CD4-positive, CD25-positive, alpha-beta regulatory T cell (primary cell): ENCODE measurements at regions not wholly inside any gene's neighbourhood (a gene's known extent, or its start where the extent isn't known, plus 50 kb on each side); places are given as distances from the start of the nearest gene placed in this dataset.

Experiments
- ATAC-seq, 2 donors: fragments of 150-1000 bp; cut with Tn5 transposase; one replicate each; pipeline ENCODE4 v1.10.0; 2021; ENCODE audit warnings: low read depth in 2 of 2, moderate number of reproducible peaks in 2 of 2, moderate library complexity in 1 of 2
- DNase-seq, 3 donors: peaks; one replicate each; pipeline versions ENCODE4 v3.0.0 to v3.0.0-alpha.2; 2012 to 2022; ENCODE audit warnings: mixed read lengths in 1 of 3
- H3K27ac ChIP-seq: one replicate; pipeline ENCODE4 v1.7.0; 2013; ENCODE audit warnings: mild to moderate bottlenecking, low read length; ENCODE audit not compliant: insufficient read depth, poor library complexity, severe bottlenecking
- H3K27me3 ChIP-seq: one replicate; pipeline ENCODE4 v1.7.0; 2013; ENCODE audit warnings: low read length; ENCODE audit not compliant: control insufficient read depth, insufficient read depth
- H3K36me3 ChIP-seq: one replicate; pipeline ENCODE4 v1.7.0; 2013; ENCODE audit warnings: mild to moderate bottlenecking, low read length, moderate library complexity; ENCODE audit not compliant: control insufficient read depth, insufficient read depth
- H3K4me1 ChIP-seq: 2 replicates; pipeline ENCODE4 v1.7.0; 2013; ENCODE audit warnings: mild to moderate bottlenecking, low read length; ENCODE audit not compliant: insufficient read depth, control insufficient read depth, poor library complexity, severe bottlenecking
- H3K4me3 ChIP-seq: one replicate; pipeline ENCODE4 v1.7.0; 2013; ENCODE audit warnings: low read depth, mild to moderate bottlenecking, low read length, moderate library complexity
- H3K9me3 ChIP-seq, 2 experiments: 1 replicate in 1 of 2; 2 replicates in 1 of 2; pipeline ENCODE4 v1.7.0; 2013; ENCODE audit warnings: low read length in 2 of 2, mild to moderate bottlenecking in 1 of 2, moderate library complexity in 1 of 2; ENCODE audit not compliant: control insufficient read depth in 2 of 2
- H3K27ac Mint-ChIP-seq, 3 donors: one replicate each; pipeline ENCODE4 v1.8.0; 2020 to 2022; ENCODE audit warnings: mild to moderate bottlenecking in 3 of 3, mixed read lengths in 3 of 3, moderate library complexity in 2 of 3
- H3K27me3 Mint-ChIP-seq: one replicate; pipeline ENCODE4 v1.8.0; 2022; ENCODE audit warnings: mild to moderate bottlenecking, mixed read lengths
- H3K36me3 Mint-ChIP-seq: one replicate; pipeline ENCODE4 v1.8.0; 2020; ENCODE audit warnings: mixed read lengths
- H3K4me1 Mint-ChIP-seq, 4 donors: one replicate each; pipeline ENCODE4 v1.8.0; 2020 to 2022; ENCODE audit warnings: mixed read lengths in 4 of 4, mild to moderate bottlenecking in 1 of 4
- H3K4me3 Mint-ChIP-seq, 4 donors: one replicate each; pipeline ENCODE4 v1.8.0; 2020 to 2022; ENCODE audit warnings: mild to moderate bottlenecking in 4 of 4, mixed read lengths in 4 of 4, moderate library complexity in 3 of 4
- H3K9me3 Mint-ChIP-seq, 7 donors: one replicate each; pipeline ENCODE4 v1.8.0; 2020 to 2022; ENCODE audit warnings: mixed read lengths in 7 of 7, mild to moderate bottlenecking in 3 of 7, moderate library complexity in 2 of 7

- H3K27me3 ChIP-seq, result no peaks in the 10 kb centered on the region
- H3K36me3 ChIP-seq, result no peaks in the 10 kb centered on the region
- H3K9me3 ChIP-seq, result peaks cover 12% of the 10 kb centered on the region in 2 experiments
- no peak overlapping the region for H3K4me3 ChIP-seq
- H3K36me3 Mint-ChIP-seq, result peaks cover 3% of the 10 kb centered on the region
- no peak for DNase-seq
- peaks cover 11% of the 10 kb centered on the region for H3K27me3 Mint-ChIP-seq
- H3K4me1 ChIP-seq, result no peaks in the 10 kb centered on the region
- peaks cover 5 to 24% (median 12%) of the 10 kb centered on the region in 7 donors for H3K9me3 Mint-ChIP-seq
- no peak overlapping the region for H3K4me3 Mint-ChIP-seq
- no peak for ATAC-seq
- no peaks in the 10 kb centered on the region for H3K4me1 Mint-ChIP-seq
- H3K27ac Mint-ChIP-seq, result no peak overlapping the region
- no peak overlapping the region for H3K27ac ChIP-seq
These were observed 195.0 kb upstream of the STARD13 start for GRCh38 chr13:33480561-33480960.

- no peaks in the 10 kb centered on the region for H3K4me1 ChIP-seq
- peaks cover 11% of the 10 kb centered on the region for H3K27me3 Mint-ChIP-seq
- no peaks in the 10 kb centered on the region for H3K36me3 Mint-ChIP-seq
- no peak overlapping the region for H3K4me3 Mint-ChIP-seq
- no peak overlapping the region for H3K27ac ChIP-seq
- no peaks in the 10 kb centered on the region for H3K36me3 ChIP-seq
- no peak overlapping the region for H3K4me3 ChIP-seq
- peaks cover 0 to 4% (median 0%) of the 10 kb centered on the region in 4 donors for H3K4me1 Mint-ChIP-seq
- no peak for DNase-seq
- H3K27ac Mint-ChIP-seq, result no peak overlapping the region
- H3K9me3 ChIP-seq, result peaks cover 0 to 2% of the 10 kb centered on the region in 2 experiments
- H3K9me3 Mint-ChIP-seq, result peaks cover 0 to 11% (median 6%) of the 10 kb centered on the region in 7 donors
- ATAC-seq, result no peak
- H3K27me3 ChIP-seq, result peaks cover 4% of the 10 kb centered on the region
These were observed 197.9 kb upstream of the STARD13 start for GRCh38 chr13:33483471-33483870.

- Mint-ChIP-seq H3K27me3 (peaks cover 9% of the 10 kb centered on the region), H3K9me3 (peaks cover 0 to 9% (median 7%) of the 10 kb centered on the region in 7 donors), H3K4me3 (no peak overlapping the region), H3K27ac (no peak overlapping the region), H3K4me1 (peaks cover 0 to 4% (median 0%) of the 10 kb centered on the region in 4 donors), H3K36me3 (no peaks in the 10 kb centered on the region)
- no peak overlapping the region for H3K4me3 ChIP-seq
- H3K27me3 ChIP-seq, result peaks cover 4% of the 10 kb centered on the region
- no peaks in the 10 kb centered on the region for H3K4me1 ChIP-seq
- no peaks in the 10 kb centered on the region for H3K36me3 ChIP-seq
- H3K9me3 ChIP-seq, result peaks cover 0 to 2% of the 10 kb centered on the region in 2 experiments
- DNase-seq, result no peak
- ATAC-seq, result no peak
- H3K27ac ChIP-seq, result no peak overlapping the region
These were observed 199.7 kb upstream of the STARD13 start for GRCh38 chr13:33485247-33485646.

- Mint-ChIP-seq H3K36me3 (no peaks in the 10 kb centered on the region), H3K4me3 (no peak overlapping the region), H3K27ac (no peak overlapping the region), H3K27me3 (peaks cover 4% of the 10 kb centered on the region), H3K4me1 (peaks cover 0 to 4% (median 0%) of the 10 kb centered on the region in 4 donors), H3K9me3 (peaks cover 0 to 9% (median 7%) of the 10 kb centered on the region in 7 donors)
- Histone ChIP-seq H3K9me3 (peaks cover 0 to 2% of the 10 kb centered on the region in 2 experiments), H3K27me3 (peaks cover 4% of the 10 kb centered on the region), H3K4me3 (no peak overlapping the region), H3K36me3 (no peaks in the 10 kb centered on the region), H3K27ac (no peak overlapping the region), H3K4me1 (no peaks in the 10 kb centered on the region)
- no peak for ATAC-seq
- no peak for DNase-seq
These were observed 202.2 kb upstream of the STARD13 start for GRCh38 chr13:33487575-33488243.

- DNase-seq, result no peak
- H3K9me3 ChIP-seq, result peaks cover 0 to 2% of the 10 kb centered on the region in 2 experiments
- Mint-ChIP-seq H3K27me3 (peaks cover 4% of the 10 kb centered on the region), H3K27ac (no peak overlapping the region), H3K4me3 (no peak overlapping the region), H3K9me3 (peaks cover 0 to 5% (median 3%) of the 10 kb centered on the region in 7 donors), H3K4me1 (peaks cover 0 to 4% (median 0%) of the 10 kb centered on the region in 4 donors), H3K36me3 (no peaks in the 10 kb centered on the region)
- peaks cover 4% of the 10 kb centered on the region for H3K27me3 ChIP-seq
- H3K27ac ChIP-seq, result no peak overlapping the region
- ATAC-seq, result no peak
- no peaks in the 10 kb centered on the region for H3K36me3 ChIP-seq
- H3K4me1 ChIP-seq, result no peaks in the 10 kb centered on the region
- no peak overlapping the region for H3K4me3 ChIP-seq
These were observed 204.0 kb upstream of the STARD13 start for GRCh38 chr13:33489563-33489962.

GRCh38 chr13:33490461-33491327 lies 205.1 kb upstream of the STARD13 start:
- Histone ChIP-seq H3K27me3 (peaks cover 4% of the 10 kb centered on the region), H3K4me3 (no peak overlapping the region), H3K9me3 (no peaks in the 10 kb centered on the region), H3K4me1 (no peaks in the 10 kb centered on the region), H3K36me3 (no peaks in the 10 kb centered on the region), H3K27ac (no peak overlapping the region)
- H3K36me3 Mint-ChIP-seq, result no peaks in the 10 kb centered on the region
- H3K4me1 Mint-ChIP-seq, result peaks cover 0 to 5% (median 2%) of the 10 kb centered on the region in 4 donors
- DNase-seq (no peak), ATAC-seq (no peak)
- no peak overlapping the region for H3K27ac Mint-ChIP-seq
- no peak overlapping the region for H3K4me3 Mint-ChIP-seq
- peaks cover 0 to 5% (median 0%) of the 10 kb centered on the region in 7 donors for H3K9me3 Mint-ChIP-seq
- H3K27me3 Mint-ChIP-seq, result peaks cover 4% of the 10 kb centered on the region

- no peaks in the 10 kb centered on the region for H3K36me3 Mint-ChIP-seq
- H3K4me3 Mint-ChIP-seq, result no peak overlapping the region
- H3K4me1 Mint-ChIP-seq, result peaks cover 0 to 5% (median under 1%) of the 10 kb centered on the region in 4 donors
These were observed 208.3 kb upstream of the STARD13 start for GRCh38 chr13:33493672-33494365.

More at GRCh38 chr13:33493672-33494365, 208.3 kb upstream of the STARD13 start:
- Mint-ChIP-seq H3K27me3 (peaks cover 4% of the 10 kb centered on the region), H3K9me3 (peaks cover 0 to 2% (median 0%) of the 10 kb centered on the region in 7 donors), H3K27ac (no peak overlapping the region)
- Histone ChIP-seq H3K27me3 (no peaks in the 10 kb centered on the region), H3K4me3 (no peak overlapping the region), H3K36me3 (no peaks in the 10 kb centered on the region), H3K27ac (no peak overlapping the region), H3K9me3 (no peaks in the 10 kb centered on the region), H3K4me1 (no peaks in the 10 kb centered on the region)
- DNase-seq (no peak), ATAC-seq (no peak)
